ENCODE measurements at regions not wholly inside any gene's neighbourhood (a gene's known extent, or its start where the extent isn't known, plus 50 kb on each side); places are given as distances from the start of the nearest gene placed in this dataset.

GRCh38 chr12:58347188-58347587 is 405.8 kb downstream of the ATP23 start (continued):
- TF ChIP-seq CTCF (IDR thresholded peaks at IDR 0.05 in 2 of 3, conservative IDR thresholded peaks at IDR 0.05 in 1 of 3; ENCODE audit: borderline replicate concordance in 1 of 3, insufficient read depth in 1 of 3, low read depth in 2 of 3, low read length in 2 of 3): no peak
- TF ChIP-seq CBX3 (IDR thresholded peaks at IDR 0.05; ENCODE audit: low read depth): no peak
- TF ChIP-seq YY1 (IDR thresholded peaks at IDR 0.05; ENCODE audit: extremely low read depth, insufficient replicate concordance, low read depth, low read length): no peak
- no peak for TF ChIP-seq JUND (IDR thresholded peaks at IDR 0.05)
- no peak for TF ChIP-seq POLR2AphosphoS5 (IDR thresholded peaks at IDR 0.05; ENCODE audit: low read depth, low read length)
- TF ChIP-seq EZH2 (IDR thresholded peaks at IDR 0.05): no peak
- TF ChIP-seq ZBTB33 (IDR thresholded peaks at IDR 0.05; ENCODE audit: extremely low read depth, insufficient replicate concordance, low read length): no peak

- Histone ChIP-seq H3K4me2 (ENCODE audit: low read length) (no peak overlapping the region), H4K20me1 (ENCODE audit: insufficient read depth) (no peaks in the 10 kb centered on the region), H3K36me3 (ENCODE audit: control insufficient read depth in 1 of 2, insufficient read depth in 2 of 2, low read length in 2 of 2) (no peaks in the 10 kb centered on the region), H3K79me2 (ENCODE audit: insufficient read depth, low read length) (no peaks in the 10 kb centered on the region), H3K4me3 (replicated peaks in 1 of 2; ENCODE audit: low read depth in 1 of 2, low read length in 2 of 2) (no peak overlapping the region), H3K27me3 (ENCODE audit: insufficient read depth, low read length) (no peaks in the 10 kb centered on the region), H3K9me3 (ENCODE audit: control insufficient read depth in 1 of 2, insufficient read depth in 1 of 2, low read depth in 1 of 2, low read length in 2 of 2) (no peaks in the 10 kb centered on the region), H3K4me1 (ENCODE audit: control insufficient read depth in 1 of 2, insufficient read depth in 2 of 2, low read length in 2 of 2) (no peaks in the 10 kb centered on the region), H3K9me2 (ENCODE audit: insufficient read depth) (no peaks in the 10 kb centered on the region), H2AFZ (ENCODE audit: low read depth, low read length, poor library complexity, severe bottlenecking) (no peak overlapping the region), H3K27ac (ENCODE audit: low read depth, low read length) (no peak overlapping the region), H3K9ac (ENCODE audit: low read length) (no peak overlapping the region)
- intact Hi-C loops (cut with micrococcal nuclease): loop anchor here (2.0 to 5.0 kb wide), 3 partner anchors 195 to 739 kb away; no protein-coding TSS in a partner anchor
- DNase-seq (ENCODE audit: low read depth, low spot score): no peak
- ATAC-seq: no peak
- ChIA-PET RAD21 (ENCODE audit: low non-redundant PET in 1 of 2, low total read pairs in 2 of 2, uncharacterized antibody in 2 of 2, unreplicated experiment in 2 of 2) (no interaction called here), POLR2A (no interaction called here), CTCF (interaction anchor here (2.4 kb wide), 1 partner anchor 20 kb away, joined by 5 read pairs; no protein-coding TSS in a partner anchor)
- no peak for TF ChIP-seq CTCF (IDR thresholded peaks at IDR 0.05 in 2 of 3, conservative IDR thresholded peaks at IDR 0.05 in 1 of 3; ENCODE audit: borderline replicate concordance in 1 of 3, insufficient read depth in 1 of 3, low read depth in 2 of 3, low read length in 2 of 3)
- no peak for TF ChIP-seq SIN3A (IDR thresholded peaks at IDR 0.05; ENCODE audit: low read depth)
- TF ChIP-seq EZH2 (IDR thresholded peaks at IDR 0.05): no peak
- TF ChIP-seq TCF7L2 (IDR thresholded peaks at IDR 0.05; ENCODE audit: borderline replicate concordance, extremely low read depth, insufficient read depth, insufficient read length): no peak
- TF ChIP-seq RAD21 (IDR thresholded peaks at IDR 0.05; ENCODE audit: low read depth): no peak
- TF ChIP-seq YY1 (IDR thresholded peaks at IDR 0.05; ENCODE audit: extremely low read depth, insufficient replicate concordance, low read depth, low read length): no peak
- no peak for TF ChIP-seq CBX3 (IDR thresholded peaks at IDR 0.05; ENCODE audit: low read depth)
- no peak for TF ChIP-seq ELF1 (IDR thresholded peaks at IDR 0.05; ENCODE audit: borderline replicate concordance, low read depth)
- TF ChIP-seq FOSL1 (IDR thresholded peaks at IDR 0.05; ENCODE audit: low read depth): no peak
- TF ChIP-seq EGR1 (IDR thresholded peaks at IDR 0.05; ENCODE audit: low read depth): no peak
- TF ChIP-seq SRF (IDR thresholded peaks at IDR 0.05; ENCODE audit: low read depth): no peak
- no peak for TF ChIP-seq EZH2phosphoT487 (IDR thresholded peaks at IDR 0.05; ENCODE audit: borderline replicate concordance)
- TF ChIP-seq SP1 (IDR thresholded peaks at IDR 0.05; ENCODE audit: low read depth): no peak
- TF ChIP-seq POLR2A (IDR thresholded peaks at IDR 0.05; ENCODE audit: borderline replicate concordance, extremely low read depth, insufficient read depth, insufficient read length): no peak
- BruUV-seq (replicated peaks): no TSS peak
Measured at GRCh38 chr12:58347691-58348090, 406.3 kb downstream of the ATP23 start.
